Panc1 (cell line): ENCODE measurements at regions not wholly inside any gene's neighbourhood (a gene's known extent, or its start where the extent isn't known, plus 50 kb on each side); places are given as distances from the start of the nearest gene placed in this dataset.

ENCODE experiments used
- POLR2AphosphoS5 ChIP-seq: IDR thresholded peaks from 2 replicates; pipeline ENCODE4 v1.6.1; 2012; ENCODE audit warnings: mild to moderate bottlenecking, low read depth, low read length, moderate library complexity
- TF ChIP-seq, protein P1 (sequence below): fragments of 450-650 bp; IDR thresholded peaks from 2 replicates; pipeline ENCODE4 v1.5.1; 2017; ENCODE audit warnings: mild to moderate bottlenecking
- TF ChIP-seq, protein P2 (sequence below), 2 experiments: IDR thresholded peaks; 2 replicates each; pipeline ENCODE4 v1.6.1; 2011 to 2012; ENCODE audit warnings: low read depth in 2 of 2, control low read depth in 1 of 2, low read length in 1 of 2, mild to moderate bottlenecking in 1 of 2, moderate library complexity in 1 of 2; ENCODE audit not compliant: insufficient read depth in 1 of 2

DNA sequence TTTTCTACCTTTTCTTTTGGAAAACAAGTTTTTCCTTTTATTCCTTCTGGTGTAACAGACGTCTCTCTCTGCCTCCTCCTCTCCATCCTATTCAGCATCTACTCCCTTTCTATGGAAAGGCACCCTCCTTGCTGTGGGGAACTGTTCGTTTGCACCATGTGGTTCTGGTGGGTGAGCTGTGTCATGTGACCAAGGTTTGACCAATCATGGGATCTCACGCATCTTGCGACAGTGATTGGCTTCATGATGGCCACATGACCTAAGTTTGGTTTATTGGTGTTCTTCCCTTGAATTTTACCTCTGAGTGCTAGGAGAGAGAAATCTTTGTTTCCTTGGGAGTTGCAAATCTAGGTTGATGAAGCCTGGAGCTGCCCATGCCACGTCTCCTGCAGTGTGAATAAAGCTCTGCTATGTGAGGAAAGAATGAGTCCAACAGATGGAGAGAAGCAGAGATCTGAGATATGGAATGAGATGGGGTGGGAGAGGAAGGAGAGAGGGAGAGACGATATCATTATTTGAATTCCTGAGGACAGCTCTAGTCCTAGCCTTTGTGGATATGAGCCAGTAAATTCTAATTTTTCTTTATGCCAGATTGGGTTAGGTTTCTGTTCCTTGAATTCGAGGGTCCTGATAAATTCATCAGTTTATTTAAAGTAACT, 178.8 kb upstream of the IL12B start:
- TF ChIP-seq, protein P1, sequence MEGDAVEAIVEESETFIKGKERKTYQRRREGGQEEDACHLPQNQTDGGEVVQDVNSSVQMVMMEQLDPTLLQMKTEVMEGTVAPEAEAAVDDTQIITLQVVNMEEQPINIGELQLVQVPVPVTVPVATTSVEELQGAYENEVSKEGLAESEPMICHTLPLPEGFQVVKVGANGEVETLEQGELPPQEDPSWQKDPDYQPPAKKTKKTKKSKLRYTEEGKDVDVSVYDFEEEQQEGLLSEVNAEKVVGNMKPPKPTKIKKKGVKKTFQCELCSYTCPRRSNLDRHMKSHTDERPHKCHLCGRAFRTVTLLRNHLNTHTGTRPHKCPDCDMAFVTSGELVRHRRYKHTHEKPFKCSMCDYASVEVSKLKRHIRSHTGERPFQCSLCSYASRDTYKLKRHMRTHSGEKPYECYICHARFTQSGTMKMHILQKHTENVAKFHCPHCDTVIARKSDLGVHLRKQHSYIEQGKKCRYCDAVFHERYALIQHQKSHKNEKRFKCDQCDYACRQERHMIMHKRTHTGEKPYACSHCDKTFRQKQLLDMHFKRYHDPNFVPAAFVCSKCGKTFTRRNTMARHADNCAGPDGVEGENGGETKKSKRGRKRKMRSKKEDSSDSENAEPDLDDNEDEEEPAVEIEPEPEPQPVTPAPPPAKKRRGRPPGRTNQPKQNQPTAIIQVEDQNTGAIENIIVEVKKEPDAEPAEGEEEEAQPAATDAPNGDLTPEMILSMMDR: no peak
- TF ChIP-seq, protein P2, sequence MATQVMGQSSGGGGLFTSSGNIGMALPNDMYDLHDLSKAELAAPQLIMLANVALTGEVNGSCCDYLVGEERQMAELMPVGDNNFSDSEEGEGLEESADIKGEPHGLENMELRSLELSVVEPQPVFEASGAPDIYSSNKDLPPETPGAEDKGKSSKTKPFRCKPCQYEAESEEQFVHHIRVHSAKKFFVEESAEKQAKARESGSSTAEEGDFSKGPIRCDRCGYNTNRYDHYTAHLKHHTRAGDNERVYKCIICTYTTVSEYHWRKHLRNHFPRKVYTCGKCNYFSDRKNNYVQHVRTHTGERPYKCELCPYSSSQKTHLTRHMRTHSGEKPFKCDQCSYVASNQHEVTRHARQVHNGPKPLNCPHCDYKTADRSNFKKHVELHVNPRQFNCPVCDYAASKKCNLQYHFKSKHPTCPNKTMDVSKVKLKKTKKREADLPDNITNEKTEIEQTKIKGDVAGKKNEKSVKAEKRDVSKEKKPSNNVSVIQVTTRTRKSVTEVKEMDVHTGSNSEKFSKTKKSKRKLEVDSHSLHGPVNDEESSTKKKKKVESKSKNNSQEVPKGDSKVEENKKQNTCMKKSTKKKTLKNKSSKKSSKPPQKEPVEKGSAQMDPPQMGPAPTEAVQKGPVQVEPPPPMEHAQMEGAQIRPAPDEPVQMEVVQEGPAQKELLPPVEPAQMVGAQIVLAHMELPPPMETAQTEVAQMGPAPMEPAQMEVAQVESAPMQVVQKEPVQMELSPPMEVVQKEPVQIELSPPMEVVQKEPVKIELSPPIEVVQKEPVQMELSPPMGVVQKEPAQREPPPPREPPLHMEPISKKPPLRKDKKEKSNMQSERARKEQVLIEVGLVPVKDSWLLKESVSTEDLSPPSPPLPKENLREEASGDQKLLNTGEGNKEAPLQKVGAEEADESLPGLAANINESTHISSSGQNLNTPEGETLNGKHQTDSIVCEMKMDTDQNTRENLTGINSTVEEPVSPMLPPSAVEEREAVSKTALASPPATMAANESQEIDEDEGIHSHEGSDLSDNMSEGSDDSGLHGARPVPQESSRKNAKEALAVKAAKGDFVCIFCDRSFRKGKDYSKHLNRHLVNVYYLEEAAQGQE (IDR thresholded peaks at IDR 0.05; ENCODE audit: insufficient read depth in 1 of 2, low read depth in 2 of 2, low read length in 1 of 2): no peak
- no peak for TF ChIP-seq POLR2AphosphoS5
